ENCODE measurements at regions not wholly inside any gene's neighbourhood (a gene's known extent, or its start where the extent isn't known, plus 50 kb on each side); places are given as distances from the start of the nearest gene placed in this dataset.

DNA sequence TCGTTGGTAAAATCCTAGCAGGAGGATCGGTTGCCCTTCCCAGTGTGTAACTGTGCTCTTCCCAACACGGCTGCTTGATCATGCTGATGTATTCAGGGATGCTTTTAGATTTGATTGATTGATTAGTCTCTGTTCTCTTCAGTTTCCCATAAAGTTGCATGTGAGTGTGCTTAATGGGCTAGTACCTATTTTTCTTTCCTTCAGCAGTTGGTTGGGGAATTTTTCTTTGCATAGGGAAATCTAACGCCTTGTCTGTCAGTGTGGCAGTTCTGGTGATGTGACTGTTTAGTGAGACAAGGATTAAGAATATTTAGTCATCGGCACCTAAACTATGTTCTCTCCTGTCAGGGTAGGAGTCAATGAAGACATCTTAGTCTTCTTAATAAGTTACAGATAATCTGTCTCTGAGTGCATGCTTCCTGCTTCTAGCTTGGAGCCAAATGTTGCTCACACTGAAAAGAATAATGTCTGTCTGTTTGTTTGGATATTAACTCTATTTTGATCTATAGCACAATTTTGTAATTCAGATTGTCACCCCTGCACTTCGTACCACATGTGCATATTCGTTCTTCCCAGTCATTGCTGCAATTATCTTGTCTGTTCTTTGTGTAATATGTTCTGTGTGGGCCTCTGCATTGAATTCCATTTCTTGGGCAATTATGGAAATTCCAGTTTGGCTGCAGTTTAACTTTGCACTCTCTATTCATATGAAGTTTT is 169.9 kb downstream of the EDN1 start:
- DNase-seq, result no peak

DNA sequence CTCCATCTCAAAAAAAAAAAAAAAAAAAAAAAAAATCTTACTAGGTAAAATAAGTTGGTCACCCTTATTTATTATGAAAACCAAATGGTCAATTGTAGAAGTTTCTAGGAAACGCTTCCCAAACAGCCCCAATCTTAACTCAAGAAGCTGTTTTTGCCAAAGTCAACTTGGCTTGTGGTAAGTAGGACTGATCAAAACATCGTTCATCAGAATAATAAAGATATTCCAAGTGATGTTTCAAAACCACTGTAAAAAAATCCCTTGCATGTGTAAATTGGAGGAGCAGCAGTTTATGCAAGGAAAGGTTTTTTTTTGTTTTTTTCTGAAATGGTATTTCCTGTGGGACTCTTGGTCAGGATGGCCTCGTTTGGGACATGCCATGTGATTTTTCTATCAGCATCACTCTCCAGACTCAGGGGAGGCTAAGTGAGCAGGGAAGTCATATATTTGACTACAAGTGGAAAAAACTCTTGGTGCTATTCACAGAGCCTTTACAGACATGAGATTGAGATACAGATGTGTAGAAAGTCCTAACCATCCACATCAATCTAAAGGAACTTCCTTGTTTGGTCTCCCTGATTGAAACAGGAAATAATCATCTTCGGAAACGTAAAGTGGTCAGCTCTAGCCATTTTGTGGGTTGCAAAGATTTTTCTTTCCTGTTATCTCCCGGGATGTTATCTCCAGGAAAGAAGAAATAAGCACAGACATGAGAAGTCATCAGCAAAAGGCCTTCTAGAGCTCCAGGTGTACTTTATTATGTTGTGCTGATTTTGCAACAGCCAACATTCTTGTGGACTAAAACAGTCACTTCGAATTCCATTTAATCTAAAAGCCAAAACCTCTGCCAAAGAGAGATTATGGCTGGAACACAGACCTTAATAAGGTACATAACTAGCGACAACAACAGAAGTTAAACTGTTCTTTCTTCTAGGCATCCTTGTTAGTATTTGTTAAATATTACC is 177.8 kb downstream of the EDN1 start:
- DNase-seq, result no peak
- no peak for TF ChIP-seq POLR2A (IDR thresholded peaks at IDR 0.05; ENCODE audit: low read length)
- TF ChIP-seq GATA1 (IDR thresholded peaks at IDR 0.05; ENCODE audit: low read depth, low read length), result no peak

More for the DNA sequence above, 169.9 kb downstream of the EDN1 start:
- TF ChIP-seq GATA1 (IDR thresholded peaks at IDR 0.05; ENCODE audit: low read depth, low read length) (no peak), POLR2A (IDR thresholded peaks at IDR 0.05; ENCODE audit: low read length) (no peak)

DNA sequence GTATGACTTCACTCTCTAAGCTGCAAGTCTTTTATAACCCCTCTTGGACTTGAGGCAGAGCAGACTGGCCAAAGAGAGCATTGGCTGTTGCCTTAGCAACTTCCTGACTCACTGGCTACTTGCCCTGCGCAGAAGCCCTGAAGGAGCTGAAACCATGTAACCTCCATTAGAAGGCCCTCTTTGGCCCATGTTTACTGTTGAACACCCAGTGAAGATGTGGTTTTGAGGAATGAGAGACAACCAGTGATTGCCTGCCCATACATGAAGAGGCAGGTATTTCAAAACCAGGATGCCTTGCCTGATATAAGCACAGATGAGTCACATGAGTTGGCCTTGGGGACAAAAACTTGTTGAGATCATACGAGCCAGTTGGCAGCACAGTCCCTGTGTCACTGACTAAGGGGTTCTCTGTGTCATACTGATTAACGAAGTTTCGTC is 182.5 kb downstream of the EDN1 start:
- TF ChIP-seq POLR2A (IDR thresholded peaks at IDR 0.05; ENCODE audit: low read length) (no peak), GATA1 (IDR thresholded peaks at IDR 0.05; ENCODE audit: low read depth, low read length) (no peak)
- DNase-seq, result no peak

DNA sequence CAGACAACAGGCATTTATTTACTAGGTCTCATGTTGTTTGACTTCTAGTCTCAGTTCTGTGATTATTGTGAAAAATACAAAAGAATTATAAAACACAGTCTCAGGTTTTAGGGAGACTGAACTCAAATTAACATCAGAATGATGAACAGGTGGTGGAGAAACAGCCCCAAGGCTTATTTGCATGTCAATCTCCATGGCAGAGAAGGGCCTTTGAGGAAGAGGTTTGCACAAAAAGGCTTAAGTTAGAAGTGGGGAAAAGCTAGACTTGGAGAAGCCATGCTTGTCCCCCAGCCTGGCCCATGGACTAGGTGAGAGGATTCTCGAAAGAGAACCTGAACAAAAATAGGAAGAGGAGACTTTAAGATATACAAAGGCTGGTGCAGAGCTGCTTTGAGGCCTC is 183.3 kb downstream of the EDN1 start:
- TF ChIP-seq GATA1 (IDR thresholded peaks at IDR 0.05; ENCODE audit: low read depth, low read length) (no peak), POLR2A (IDR thresholded peaks at IDR 0.05; ENCODE audit: low read length) (no peak)
- no peak for DNase-seq

DNA sequence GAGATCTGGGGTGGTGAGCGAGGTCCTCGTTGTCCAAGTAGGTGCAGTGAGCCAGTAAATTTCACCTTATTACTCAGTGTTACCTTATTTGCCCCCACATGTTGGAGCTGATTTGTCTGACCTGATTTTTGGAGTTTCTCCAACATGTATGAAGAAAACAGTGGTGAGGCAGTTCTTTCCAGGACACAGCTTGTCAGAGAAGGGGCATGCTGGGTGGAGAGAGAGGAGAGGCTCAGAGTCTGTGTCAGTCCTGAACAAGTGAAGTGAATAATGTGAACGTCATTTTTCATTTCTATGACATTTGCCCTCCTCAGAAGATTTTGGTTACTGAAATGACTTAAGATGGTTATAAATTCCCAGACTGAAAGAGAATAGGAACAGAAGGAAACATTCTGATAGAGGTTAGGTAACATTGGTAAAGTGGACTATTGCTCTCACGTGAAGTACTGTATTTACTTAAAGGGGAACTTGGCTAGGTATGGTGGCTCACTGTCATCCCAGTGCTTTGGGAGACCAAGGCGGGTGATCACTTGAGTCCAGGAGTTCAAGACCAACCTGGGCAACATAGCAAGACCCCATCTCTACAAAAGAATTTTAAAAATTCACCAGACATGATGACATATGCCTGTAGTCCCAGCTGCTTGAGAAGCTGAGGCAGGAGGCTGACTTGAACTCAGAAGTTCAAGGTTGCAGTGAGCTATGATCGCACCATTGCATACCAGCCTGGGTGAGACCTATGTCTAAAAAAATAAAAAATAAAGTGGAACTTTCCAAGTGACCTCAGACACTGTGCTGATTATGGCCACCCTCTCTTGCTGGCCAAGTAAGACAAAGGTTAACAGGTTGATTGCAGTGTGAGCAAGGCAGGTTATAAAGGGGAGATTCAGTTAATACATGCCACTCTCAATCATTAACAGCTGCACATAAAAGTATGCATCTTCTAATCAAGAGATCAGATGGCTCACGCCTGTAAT is 184.3 kb downstream of the EDN1 start:
- no peak for TF ChIP-seq GATA1 (IDR thresholded peaks at IDR 0.05; ENCODE audit: low read depth, low read length)
- TF ChIP-seq POLR2A (IDR thresholded peaks at IDR 0.05; ENCODE audit: low read length), result no peak
- no peak for DNase-seq

DNA sequence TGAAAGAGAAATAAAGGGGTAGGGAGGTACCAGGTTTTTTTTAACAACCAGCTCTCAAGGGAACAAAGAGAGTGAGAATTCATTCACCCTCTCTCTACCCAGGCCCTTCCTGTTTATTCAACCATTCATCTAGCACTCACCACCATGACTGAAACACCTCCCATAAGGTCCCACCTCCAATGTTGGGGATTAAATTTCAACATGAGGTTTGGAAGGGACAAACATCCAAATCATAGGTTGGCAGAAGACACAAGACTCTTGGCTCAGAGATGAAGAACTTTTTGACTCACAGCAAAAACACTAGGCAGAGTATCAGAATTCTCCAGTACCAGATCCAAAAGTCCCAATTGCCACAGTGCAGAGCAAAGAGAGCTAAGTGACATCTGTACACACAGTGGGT is 186.3 kb downstream of the EDN1 start:
- DNase-seq, result no peak
- no peak for TF ChIP-seq GATA1 (IDR thresholded peaks at IDR 0.05; ENCODE audit: low read depth, low read length)
- no peak for TF ChIP-seq POLR2A (IDR thresholded peaks at IDR 0.05; ENCODE audit: low read length)

DNA sequence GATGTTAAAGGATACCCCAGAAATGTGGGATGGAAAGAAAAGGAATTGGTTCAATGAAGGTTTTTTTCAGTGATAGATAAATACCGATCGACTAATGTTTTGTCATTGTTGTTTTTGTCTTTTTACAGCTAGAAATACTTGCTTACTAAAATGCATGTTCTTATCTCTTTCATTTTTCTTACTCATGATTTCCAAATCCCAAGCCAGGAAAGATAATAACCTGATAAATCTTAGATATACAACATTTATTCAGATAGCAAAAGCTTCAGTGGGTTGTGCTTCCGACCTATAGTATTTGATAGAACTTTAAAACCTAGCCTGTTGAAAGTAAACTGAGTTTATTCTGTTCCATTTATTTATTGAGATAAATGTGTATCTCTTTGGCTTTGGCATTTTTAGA is 187.5 kb downstream of the EDN1 start:
- DNase-seq, result no peak
- no peak for TF ChIP-seq POLR2A (IDR thresholded peaks at IDR 0.05; ENCODE audit: low read length)
- TF ChIP-seq GATA1 (IDR thresholded peaks at IDR 0.05; ENCODE audit: low read depth, low read length), result no peak

DNA sequence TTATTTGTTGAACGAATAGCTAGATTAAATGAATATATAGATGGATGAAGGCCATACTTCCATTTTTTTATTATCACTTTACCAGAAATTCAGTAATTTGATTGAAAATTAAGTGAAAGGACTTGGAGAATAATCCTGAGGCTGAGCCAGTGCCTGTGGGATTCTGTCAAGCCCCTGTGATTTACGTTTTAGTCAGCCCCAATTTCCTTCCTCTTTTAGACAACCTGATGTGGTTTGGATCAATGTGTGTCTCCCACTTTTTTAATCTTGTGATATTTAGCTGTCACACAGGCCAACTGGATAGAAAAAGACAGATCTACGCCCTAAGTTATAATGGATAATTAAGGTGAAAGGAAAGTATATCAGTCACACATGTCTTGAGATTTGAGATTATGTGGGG is 188.8 kb downstream of the EDN1 start:
- no peak for TF ChIP-seq POLR2A (IDR thresholded peaks at IDR 0.05; ENCODE audit: low read length)
- TF ChIP-seq GATA1 (IDR thresholded peaks at IDR 0.05; ENCODE audit: low read depth, low read length), result no peak
- DNase-seq, result no peak

DNA sequence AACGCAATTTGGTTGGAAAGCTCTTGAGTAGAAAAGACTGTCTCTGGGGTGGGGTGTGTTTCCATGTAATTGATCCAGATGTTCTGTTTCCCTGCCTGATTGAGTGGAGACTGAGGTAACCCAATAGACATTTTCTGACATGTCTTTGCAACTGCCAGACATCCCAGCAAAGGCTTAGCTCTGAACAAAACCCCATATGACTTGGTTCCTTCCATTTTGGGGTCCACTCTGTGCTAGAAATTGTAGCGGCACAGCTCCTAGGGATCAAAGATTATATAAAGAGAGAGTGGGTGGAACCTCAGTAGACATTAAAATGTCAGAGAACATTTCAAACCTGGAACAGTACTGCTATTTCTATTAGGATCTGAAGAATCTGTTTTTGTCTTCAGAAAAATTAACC is 189.3 kb downstream of the EDN1 start:
- DNase-seq, result no peak
- TF ChIP-seq POLR2A (IDR thresholded peaks at IDR 0.05; ENCODE audit: low read length) (no peak), GATA1 (IDR thresholded peaks at IDR 0.05; ENCODE audit: low read depth, low read length) (no peak)

DNA sequence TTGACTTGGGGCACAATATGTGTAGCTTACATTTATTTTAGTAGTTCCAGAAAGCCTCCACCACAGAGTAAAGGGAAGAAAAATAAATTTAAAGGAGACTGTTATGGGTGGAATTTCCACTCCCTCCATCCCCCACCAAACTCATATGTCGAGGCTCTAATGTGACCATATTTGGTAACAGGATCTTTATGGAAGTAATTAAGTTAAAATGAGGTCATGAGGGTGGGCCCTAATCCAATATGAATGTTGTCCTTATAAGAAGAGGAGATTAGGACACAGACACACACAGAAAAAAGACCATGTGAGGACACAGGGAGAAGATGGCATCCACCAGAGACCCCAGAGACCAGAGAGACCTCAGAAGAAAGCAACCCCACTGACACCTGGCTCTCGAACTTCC is 189.7 kb downstream of the EDN1 start:
- no peak for TF ChIP-seq GATA1 (IDR thresholded peaks at IDR 0.05; ENCODE audit: low read depth, low read length)
- TF ChIP-seq POLR2A (IDR thresholded peaks at IDR 0.05; ENCODE audit: low read length), result no peak
- no peak for DNase-seq

DNA sequence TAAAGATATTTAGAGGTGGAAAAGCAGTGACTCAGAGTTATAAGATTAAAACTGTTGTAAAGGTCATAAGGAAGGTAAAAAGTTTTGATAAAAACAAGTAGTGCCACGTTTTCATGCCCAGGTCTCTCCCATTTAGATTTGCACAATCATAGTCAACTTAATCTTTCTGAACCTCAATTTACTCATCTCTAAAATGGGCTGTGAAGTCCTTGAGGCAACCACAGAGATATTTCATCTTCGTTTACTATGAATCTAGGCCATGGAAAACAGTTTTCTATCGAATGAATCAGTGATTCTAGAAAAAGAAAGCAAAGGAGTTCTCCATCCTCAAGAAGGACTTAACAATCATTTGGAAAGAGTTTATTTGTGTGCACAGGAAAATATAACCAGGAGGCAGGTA is 190.2 kb downstream of the EDN1 start:
- no peak for TF ChIP-seq POLR2A (IDR thresholded peaks at IDR 0.05; ENCODE audit: low read length)
- no peak for TF ChIP-seq GATA1 (IDR thresholded peaks at IDR 0.05; ENCODE audit: low read depth, low read length)
- no peak for DNase-seq

DNA sequence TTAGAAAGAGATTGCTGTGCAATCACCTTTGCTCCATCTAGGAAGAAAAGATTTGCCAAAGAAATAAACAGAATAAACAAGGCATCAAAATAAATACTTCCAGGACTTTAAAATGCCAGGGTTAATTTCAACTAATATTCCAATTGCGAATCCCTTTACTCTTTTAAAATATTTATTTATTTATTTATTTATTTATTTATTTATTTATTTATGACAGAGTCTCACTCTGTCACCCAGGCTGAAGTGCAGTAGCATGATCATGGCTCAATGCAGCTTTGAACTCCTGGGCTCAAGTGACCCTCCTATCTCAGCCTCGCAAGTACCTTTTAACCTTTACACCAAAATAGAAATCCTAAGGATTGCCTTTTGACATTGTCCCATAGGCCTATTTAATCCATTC is 191.1 kb downstream of the EDN1 start:
- DNase-seq, result no peak
- no peak for TF ChIP-seq GATA1 (IDR thresholded peaks at IDR 0.05; ENCODE audit: low read depth, low read length)

DNA sequence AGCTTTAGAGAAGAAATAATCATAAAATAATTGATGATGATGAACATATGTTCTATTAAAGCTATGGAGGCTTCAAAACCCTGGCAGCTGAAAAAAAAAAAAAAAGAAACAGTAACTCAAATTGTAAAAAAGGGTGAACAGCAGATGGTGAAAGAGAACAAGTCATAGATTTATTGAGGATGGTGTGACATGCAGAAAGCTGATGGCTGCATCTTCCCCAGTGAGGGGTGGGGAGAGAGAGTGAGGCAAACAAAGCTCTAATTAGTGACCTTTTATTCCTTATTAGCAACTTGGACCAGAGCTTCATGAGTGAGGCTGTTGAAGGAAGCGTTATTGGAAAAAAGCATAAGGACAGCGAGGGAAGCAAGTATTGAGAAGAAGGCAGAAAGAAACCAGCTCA is 191.7 kb downstream of the EDN1 start:
- no peak for DNase-seq
- no peak for TF ChIP-seq GATA1 (IDR thresholded peaks at IDR 0.05; ENCODE audit: low read depth, low read length)
- no peak for TF ChIP-seq POLR2A (IDR thresholded peaks at IDR 0.05; ENCODE audit: low read length)
